NCI-H128 (cell line): ENCODE measurements at regions not wholly inside any gene's neighbourhood (a gene's known extent, or its start where the extent isn't known, plus 50 kb on each side); places are given as distances from the start of the nearest gene placed in this dataset.
A peak's percentile ranks its signal among the peaks of the same experiment; 100 is the strongest.

Source experiments
- DNase-seq: peaks from one replicate; lab custom pipeline; 2025; ENCODE audit not compliant: unreplicated experiment; lab: John Stamatoyannopoulos, UW

DNA sequence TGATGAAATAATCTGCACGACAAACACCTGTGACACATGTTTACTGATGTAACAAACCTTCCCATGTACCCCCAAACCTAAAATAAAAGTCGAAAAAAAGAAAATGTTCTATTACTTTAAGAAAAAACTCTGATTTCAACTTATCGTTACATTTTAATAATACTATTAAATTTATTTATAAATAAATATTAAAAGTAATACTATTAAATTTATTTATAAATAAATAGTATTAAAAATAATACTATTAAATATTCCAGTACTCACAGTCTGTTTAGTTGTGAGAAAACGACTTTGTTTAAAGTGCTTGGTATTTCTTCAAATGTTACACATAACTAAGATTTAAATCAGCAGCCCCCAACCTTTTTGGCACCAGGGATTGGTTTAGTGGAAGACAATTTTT, 471.6 kb upstream of the PRKX start:
- no peak for DNase-seq

DNA sequence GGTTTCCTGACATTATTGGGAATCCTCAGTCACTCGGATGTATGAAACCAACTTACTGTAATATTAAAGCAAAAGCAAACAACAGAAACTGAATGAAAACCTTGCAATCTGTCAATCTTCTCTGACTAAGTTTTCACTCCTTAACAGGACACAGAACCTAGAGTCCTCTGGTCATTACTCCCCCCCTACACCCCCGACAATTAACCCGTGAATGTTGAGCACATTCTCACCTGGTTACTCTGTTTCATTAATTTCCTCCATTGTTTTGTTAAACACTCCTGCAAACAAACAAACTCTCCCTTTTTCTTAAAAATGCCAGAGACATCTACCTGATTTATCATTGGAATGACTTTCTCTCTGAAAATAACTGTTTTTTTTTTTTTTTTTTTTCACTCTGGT, 469.0 kb upstream of the PRKX start:
- DNase-seq, result no peak

DNA sequence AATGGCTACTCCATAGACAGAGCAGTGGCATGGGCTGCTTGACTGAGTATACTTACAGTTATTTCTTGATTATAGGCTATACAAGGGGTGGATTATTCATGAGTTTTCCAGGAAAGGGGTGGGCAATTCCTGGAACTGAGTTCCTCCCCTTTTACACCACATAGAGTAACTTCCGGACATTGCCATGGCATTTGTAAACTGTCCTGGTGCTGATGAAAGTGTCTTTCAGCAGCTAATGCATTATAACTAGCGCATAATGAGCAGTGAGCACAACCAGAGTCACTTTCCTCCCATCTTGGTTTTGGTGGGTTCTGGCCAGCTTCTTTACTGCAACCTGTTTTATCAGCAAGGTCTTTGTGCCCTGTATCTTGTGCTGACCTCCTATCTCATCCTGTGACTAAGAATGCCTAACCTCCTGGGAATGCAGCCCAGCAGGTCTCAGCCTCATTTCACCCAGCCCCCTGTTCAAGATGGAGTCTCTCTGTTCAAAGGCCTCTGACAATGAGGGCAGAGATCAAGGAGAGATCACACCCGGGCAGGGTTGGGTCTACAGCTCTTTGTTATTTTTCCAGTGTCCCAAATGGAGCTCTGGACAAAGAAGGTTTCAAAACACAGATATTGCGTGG, 468.4 kb upstream of the PRKX start:
- no peak for DNase-seq

DNA sequence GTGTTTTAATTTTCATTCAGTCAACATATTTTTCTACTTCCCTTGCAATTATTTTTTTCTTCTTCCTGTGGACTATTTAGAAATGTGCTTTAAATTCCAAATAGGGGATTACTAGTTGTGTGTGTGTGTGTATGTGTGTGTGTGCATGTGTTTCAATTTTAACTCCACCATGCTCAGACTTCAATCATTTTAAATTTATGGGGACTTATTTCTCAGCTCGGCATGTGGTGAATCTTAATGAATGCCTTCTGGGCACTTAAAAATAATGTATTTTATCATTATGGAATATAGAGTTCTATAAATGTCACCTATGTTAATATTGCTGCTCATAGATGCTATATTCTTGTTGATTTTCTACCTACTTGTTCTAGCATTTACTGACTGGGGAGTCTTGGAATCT, 465.6 kb upstream of the PRKX start:
- no peak for DNase-seq

DNA sequence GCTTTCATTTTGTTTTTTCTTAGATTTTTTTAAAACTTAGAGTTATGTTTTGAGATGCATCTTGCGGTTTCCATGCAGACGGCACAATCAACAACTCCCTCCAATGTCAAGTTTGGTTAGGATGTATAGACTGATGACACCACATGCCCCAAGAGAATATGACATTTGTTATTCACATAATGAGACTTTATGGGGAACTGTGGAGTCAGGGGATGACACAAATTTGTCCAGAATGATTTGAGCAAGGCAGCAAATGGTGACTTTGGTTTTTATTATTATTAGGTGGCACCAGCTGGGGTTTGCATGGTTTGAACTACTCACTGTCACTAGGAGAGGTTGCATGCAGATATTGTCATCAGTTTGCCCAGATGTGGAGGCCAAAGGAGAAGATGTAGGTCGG, 461.8 kb upstream of the PRKX start:
- no peak for DNase-seq

DNA sequence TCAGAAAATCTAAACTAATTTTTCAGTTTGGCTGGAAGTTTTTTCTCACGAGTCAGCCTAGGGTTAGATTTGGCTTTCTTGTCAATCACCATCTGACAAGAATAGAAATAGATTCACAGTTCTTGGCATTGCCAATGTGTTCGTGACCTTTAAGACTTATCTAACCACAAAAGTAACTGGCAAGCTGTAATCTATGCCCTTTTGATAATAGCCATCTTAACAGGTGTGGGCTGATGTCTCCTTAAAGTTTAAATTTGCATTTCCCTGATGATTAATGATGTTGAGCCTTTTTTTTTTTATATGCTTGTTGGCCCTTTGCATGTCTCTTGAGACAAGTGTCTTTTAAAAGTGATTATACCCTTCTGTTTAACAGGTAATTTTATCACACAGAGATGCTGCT, 460.3 kb upstream of the PRKX start:
- no peak for DNase-seq

DNA sequence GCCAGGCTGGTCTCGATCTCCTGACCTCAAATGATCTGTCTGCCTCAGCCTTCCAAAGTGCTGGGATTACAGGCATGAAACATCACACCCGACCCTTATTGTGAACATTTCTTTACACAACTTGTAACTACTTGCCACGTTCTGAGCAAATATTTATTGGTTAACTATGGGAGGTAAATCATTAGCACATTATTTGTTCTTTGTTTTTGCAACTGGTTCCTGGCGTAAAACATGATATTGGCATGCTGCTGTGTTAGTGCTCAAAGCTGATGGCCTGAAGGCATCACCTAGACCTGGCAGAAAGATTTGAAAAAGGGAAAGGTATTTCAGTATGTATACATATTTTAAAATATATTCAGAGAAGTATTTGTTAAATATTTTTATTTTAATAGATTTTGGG, 438.3 kb upstream of the PRKX start:
- DNase-seq, result no peak

DNA sequence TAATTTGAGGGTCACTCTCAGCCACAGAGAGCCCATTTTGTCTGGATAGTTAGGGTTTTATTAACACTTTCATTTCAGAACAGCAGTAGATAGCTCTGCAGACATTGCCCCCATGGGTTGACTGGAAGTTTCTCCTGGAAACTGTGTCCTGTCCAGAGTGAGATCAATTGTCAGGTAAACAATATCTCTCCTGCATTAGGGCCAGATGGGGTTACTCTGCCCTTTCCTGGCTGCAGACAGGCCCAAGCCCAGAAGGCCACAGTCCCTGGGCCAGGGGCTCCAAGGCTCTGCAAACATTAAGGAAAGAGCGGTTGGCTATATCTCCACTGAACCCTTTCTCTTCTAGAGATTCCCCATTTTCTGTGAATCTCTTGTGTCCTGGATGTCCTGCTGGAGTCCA, 436.8 kb upstream of the PRKX start:
- no peak for DNase-seq

DNA sequence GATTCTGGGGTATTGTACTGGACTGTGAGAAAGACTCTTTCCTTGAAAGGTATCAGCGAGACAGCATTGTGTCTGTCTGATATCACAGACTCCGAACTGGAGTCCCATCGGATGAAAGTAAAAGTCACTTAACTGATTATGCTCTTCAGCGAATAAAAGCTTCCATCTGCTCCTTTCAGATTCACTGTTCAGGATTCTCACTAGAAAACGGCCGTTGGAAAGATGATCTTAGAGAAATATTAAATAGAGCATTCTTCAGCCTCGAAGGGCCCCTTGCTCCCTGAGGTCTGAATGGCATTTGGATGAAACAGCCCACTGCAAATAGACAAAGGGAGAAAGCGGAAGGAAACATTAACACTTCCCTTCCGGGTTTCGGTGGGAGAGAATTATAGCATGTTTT, 416.2 kb upstream of the PRKX start:
- peak; percentile 17 for DNase-seq

DNA sequence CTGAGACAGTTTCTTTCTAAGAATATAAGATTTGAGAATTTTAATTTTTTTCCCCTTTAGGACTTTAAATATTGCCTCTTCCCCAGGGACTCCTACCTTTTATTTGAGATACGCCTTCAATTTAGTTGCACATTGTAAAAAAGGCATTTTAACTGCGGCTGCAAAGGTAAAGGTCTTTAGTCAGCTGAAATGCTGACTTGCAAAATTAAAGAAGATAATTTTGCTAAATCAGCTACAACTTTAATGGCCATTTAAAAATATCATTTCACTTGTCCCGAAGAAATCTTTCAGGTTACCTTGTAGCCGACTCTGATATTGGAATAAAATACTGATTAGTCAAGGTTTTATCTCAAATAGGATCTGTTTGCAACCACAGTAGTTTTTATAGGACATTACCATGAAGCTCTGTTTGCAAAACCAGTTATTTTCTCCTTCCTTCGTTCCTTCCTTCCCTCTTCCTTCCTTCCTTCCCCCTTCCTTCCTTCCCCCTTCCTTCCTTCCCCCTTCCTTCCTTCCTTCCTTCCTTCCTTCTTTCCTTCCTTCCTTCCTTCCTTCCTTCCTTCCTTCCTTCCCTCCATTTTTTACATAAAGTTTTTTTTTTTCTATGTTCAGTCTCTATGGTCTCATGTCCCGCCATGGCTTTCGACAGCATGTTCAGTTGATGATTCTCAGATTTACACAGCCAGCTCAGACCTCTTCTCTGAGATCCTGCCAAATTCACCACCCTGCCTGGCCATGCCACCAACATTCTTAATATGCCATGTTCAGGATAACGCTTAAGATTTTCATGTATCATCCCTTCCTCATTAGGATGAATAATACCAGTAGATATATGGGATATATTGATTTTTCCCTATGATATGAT, 405.4 kb upstream of the PRKX start:
- no peak for DNase-seq

DNA sequence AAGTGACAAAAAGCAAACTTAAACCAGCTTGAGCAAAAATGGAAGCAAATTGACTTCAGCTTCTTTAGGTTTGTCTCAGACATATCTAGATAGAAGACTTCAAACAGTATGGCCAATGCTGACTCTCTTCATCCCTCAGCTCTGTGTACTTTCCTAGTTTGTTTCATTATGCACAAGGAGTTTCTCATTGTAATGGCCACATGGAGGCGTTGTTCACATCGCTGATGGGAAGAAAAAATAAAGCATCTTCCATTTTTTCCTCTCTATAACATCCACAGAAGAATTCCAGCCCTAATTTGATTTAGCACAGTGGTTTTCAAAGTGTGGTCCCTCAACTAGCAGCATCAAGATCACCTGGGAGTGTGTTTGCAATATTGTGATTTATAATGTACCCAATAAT, 397.5 kb upstream of the PRKX start:
- DNase-seq, result no peak

DNA sequence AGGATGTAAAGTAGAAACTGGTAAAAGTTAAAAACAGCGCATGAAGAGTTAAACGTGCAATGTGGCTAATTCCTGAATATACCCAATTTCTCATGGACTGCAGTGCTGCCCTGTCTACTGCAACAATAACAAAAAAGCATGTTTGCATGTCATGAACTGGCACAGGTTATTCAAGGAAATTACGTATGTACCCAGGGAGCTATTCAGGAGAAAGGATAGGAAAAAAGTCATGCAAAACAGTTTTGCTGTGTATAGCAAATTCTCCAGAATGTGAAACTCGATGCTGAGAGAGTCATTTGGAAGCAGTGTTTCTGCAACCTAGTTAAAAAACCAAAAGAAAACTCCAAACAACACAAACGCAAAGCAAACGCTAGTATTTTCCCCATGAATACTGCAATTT, 381.5 kb upstream of the PRKX start:
- DNase-seq, result no peak

DNA sequence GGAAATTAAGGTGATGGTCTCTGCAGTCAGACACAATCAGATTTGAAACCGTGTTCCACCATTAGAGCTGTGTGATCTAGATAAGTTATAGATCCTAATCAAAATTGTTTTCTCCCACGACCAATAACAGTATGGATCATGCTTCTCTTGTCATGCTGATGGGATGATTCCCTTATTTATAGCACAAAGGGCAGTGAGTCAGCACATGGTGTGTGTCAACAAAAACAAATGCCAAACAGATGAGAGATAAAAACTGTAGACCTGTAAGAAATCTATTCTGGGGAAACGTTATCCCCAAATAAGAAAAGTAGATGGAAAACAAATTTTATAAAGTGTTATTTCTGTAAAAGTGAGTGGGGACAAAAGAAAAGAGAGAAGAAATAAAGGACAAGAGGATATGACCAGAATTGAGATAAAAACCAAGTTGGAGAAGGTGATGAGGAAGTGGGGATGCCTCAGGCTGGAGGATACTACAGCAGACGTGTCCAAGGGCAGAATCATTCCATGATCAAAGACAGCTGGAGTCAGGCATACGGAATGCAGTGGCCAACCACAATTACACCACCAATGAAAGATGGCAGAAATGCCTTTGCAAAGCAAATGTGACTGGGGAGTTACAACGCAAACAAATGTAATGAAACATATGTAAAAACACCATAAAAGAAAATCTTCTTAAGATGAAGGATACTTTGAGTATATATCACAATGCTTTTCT, 377.8 kb upstream of the PRKX start:
- DNase-seq, result no peak

DNA sequence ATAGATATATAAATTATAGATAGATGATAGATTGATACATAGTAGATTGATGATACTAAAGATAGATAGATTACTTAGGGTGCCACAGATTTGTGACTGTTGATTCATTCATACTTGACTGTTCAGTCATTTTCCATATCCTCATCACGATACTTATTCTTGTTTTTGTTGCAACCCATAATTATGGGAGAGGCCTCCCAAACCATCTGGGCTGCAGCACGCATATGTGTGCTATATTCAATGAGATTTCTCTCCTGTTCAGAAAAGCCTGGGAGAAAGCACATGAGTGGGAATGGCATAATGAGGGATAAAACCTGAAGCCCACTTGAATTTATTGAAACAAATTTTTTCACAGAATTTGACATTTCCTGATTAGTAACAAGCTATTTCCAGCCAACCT, 346.4 kb upstream of the PRKX start:
- no peak for DNase-seq

DNA sequence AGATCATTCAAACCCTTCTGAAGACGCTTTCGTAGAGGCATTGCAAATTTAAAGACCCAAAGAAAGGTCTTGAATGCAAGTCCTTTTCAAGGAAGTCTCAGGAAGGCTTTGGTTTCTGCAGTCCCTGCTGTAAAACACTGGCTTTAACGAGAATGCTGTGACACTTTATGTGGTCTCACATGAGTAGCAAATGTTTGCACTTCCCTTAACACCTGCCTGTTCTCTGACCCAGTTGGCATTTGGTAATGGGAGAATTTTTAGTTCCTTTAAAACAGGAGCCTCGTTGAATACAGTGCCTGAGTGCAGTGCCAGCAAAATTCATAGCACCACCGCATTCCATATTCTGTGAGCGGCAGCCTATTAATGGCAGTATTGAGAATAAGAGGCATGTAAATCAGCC, 330.5 kb upstream of the PRKX start:
- DNase-seq, result peak; percentile 32

DNA sequence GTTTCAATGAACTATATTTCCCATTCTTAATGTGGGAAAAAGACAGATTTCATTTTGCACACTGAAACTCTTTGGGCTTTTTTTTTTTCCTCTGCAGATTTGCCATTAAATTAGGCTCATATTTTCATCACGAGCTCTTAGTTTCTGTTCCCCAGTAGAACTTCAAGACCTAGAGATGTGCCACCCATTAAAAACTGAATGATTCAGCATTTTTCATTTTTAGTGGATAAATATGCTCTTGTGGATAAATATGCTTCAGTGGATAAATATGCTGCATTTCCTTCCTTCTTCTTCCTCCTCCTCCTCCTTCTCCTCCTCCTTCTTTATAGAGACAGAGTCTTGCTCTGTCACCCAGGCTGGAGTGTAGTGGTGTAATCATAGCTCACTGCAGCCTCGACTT, 322.4 kb upstream of the PRKX start:
- no peak for DNase-seq

DNA sequence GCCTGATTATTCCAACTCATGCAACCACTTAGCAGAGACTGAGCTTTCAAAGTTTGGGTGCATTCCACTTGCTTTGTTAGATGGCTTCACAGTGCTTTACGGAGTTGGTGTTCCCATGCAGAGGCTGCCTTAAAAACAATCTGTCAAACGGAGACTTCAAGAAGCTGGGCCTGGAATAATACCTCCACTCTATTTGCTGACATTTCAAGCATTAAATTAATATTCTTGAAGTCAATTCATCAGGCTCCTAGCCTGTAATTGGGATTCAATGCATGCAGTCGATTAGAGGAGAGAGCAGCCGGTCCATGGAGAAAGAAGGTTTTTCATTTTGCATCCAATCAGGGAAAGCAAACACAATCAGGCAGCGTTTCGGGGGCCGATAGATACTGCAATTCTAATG, 314.7 kb upstream of the PRKX start:
- DNase-seq, result no peak

DNA sequence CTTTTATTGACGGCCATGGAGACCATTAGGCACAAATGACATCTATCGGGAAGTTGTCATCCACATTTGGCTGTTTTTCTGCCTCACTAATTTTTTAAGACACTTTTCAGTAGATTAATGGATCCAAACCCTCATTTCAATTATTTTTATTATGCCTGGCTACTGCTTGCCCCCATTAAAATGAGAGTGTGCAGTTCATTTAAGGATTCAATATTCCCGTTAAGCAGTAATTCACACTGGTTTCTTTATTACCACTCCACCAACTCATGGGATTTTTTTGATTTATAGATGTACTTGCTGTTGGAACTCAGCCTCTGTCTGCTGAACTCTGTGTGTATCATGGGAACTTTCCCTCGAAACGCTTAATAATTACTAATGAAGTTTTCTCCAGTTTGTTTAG, 291.8 kb upstream of the PRKX start:
- DNase-seq, result no peak

DNA sequence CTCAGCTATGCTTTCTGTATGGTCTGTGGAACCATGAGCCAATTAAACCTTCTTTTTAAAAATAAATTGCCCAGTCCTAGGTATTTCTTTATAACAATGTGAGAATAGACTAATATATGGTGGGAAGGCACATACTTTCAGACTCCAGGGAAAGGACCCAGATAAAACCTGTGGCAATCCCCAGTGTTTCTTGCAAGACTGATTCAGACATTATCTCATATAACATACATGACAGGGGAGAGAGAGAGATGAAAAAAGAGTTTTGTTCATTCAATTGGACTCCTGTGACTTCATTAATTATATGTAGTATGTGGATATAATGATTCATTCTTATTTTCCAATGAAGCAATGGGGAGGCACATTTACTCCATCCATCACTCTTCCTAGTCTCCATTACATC, 291.4 kb upstream of the PRKX start:
- no peak for DNase-seq

DNA sequence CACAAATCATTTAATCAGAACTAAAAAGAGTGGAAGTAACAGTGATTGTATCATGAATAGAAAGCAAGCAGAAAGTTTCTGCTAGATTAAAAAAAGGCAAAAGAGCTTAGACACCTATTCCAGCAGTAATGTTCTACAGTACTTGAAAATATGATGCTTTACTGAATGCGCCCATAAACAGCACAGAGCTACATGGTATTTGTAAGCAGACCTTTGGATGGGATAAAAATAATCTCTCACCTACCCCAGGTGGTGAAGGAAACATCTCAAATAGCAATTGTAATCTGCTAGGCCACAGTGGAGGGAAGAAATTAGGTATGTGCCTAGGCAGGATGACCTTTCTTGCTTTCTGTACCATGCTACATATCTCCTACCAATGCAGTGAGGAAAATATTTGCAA, 280.9 kb upstream of the PRKX start:
- DNase-seq, result no peak

DNA sequence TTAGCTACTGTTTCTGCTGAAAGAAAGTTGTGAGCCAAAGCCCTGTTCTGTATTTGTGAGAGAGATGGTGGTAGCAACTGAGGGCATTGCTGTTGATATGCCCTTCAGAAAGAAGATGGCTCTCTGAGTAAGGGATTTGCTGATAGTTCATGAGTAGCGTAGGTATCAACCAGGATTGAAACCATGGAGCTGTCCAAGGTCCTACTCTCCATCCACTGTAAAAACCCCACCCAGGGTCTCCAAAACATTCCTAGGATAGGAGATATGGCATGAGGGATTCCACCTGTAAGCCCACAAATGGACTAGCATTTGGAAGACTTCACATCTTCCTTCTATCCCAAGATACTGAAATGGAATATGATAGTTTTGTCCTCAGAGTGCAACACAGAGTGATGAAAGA, 277.1 kb upstream of the PRKX start:
- no peak for DNase-seq

DNA sequence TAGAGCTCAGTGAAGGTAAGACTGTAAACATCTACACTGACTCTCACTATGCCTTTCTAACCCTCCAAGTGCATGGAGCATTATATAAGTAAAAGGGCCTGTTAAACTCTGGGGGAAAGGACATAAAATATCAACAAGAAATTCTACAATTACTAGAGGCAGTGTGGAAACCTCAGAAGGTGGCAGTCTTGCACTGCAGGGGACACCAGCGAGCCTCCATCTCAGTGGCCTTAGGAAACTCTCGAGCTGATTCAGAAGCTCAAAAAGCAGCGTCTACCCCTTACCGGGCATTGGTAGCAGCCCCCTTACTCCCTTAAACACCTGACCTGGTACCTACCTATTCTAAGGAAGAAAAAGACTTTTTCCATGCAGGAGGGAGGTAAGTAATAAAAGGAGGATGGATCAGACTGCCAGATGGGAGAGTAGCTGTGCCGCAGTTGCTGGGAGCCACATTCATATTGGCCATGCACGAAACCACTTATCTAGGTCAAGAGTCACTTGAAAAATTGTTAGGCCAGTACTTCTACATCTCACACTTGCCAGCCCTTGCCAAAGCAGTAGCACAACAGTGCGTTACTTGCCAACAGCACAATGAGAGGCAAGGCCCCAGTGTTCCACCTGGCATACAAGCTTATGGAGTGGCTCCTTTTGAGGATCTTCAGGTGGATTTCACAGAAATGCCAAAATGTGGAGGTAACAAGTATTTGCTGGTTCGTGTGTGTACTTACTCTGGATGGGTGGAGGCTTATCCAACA, 258.8 kb upstream of the PRKX start:
- DNase-seq, result peak; percentile 49
